ENCODE measurements at regions not wholly inside any gene's neighbourhood (a gene's known extent, or its start where the extent isn't known, plus 50 kb on each side); places are given as distances from the start of the nearest gene placed in this dataset.
"Not testable (repeated sequence)": the region's sequence is repeated elsewhere in the genome, so short reads cannot be mapped to it uniquely, and the experiment has no call there.

- DNase-seq: no peak
Observed at GRCh38 chr3:70621451-70621850, 309.0 kb upstream of the MDFIC2 start.

- DNase-seq: peak; percentile 1
Observed at GRCh38 chr3:70620956-70621355, 308.5 kb upstream of the MDFIC2 start.

GRCh38 chr3:70620367-70620766 is 307.9 kb upstream of the MDFIC2 start:
- peak; percentile 2 for DNase-seq

- no peak for DNase-seq
Observed at GRCh38 chr3:70618151-70618550, 305.7 kb upstream of the MDFIC2 start.

GRCh38 chr3:70617349-70617748 is 304.9 kb upstream of the MDFIC2 start:
- not testable (repeated sequence) for DNase-seq

- no peak for DNase-seq
Observed at GRCh38 chr3:70615286-70615685, 302.8 kb upstream of the MDFIC2 start.

GRCh38 chr3:70614111-70614510 is 301.7 kb upstream of the MDFIC2 start:
- DNase-seq: no peak

GRCh38 chr3:70612920-70613319 is 300.5 kb upstream of the MDFIC2 start:
- DNase-seq: no peak

- not testable (repeated sequence) for DNase-seq
Observed at GRCh38 chr3:70611667-70612277, 299.3 kb upstream of the MDFIC2 start.

GRCh38 chr3:70608434-70608833 is 296.0 kb upstream of the MDFIC2 start:
- DNase-seq: peak; percentile 61

GRCh38 chr3:70607469-70607868 is 295.0 kb upstream of the MDFIC2 start:
- peak; percentile 51 for DNase-seq

- peak; percentile 36 for DNase-seq
Observed at GRCh38 chr3:70606018-70606417, 293.6 kb upstream of the MDFIC2 start.

GRCh38 chr3:70603103-70603502 is 290.7 kb upstream of the MDFIC2 start:
- no peak for DNase-seq

- DNase-seq: no peak
Observed at GRCh38 chr3:70597312-70597711, 284.9 kb upstream of the MDFIC2 start.

- no peak for DNase-seq
Observed at GRCh38 chr3:70583682-70584081, 271.2 kb upstream of the MDFIC2 start.

GRCh38 chr3:70582803-70583202 is 270.4 kb upstream of the MDFIC2 start:
- DNase-seq: peak; percentile 1

GRCh38 chr3:70580021-70580420 is 267.6 kb upstream of the MDFIC2 start:
- DNase-seq: no peak

GRCh38 chr3:70571696-70572095 is 259.3 kb upstream of the MDFIC2 start:
- no peak for DNase-seq

GRCh38 chr3:70570584-70570983 is 258.1 kb upstream of the MDFIC2 start:
- DNase-seq: no peak

GRCh38 chr3:70568626-70569025 is 256.2 kb upstream of the MDFIC2 start:
- no peak for DNase-seq

GRCh38 chr3:70565861-70566260 is 253.4 kb upstream of the MDFIC2 start:
- no peak for DNase-seq

GRCh38 chr3:70564552-70564951 is 252.1 kb upstream of the MDFIC2 start:
- DNase-seq: no peak

- no peak for DNase-seq
Observed at GRCh38 chr3:70561796-70562195, 249.4 kb upstream of the MDFIC2 start.

GRCh38 chr3:70558956-70559355 is 246.5 kb upstream of the MDFIC2 start:
- DNase-seq: no peak

GRCh38 chr3:70557976-70558375 is 245.5 kb upstream of the MDFIC2 start:
- DNase-seq: no peak

- DNase-seq: no peak
Observed at GRCh38 chr3:70556056-70556455, 243.6 kb upstream of the MDFIC2 start.

Measured in NCI-H1105 treated with DMSO at 0.1 percent for 48 hours (cell line).